Naive B cell (primary cell): ENCODE measurements at regions not wholly inside any gene's neighbourhood (a gene's known extent, or its start where the extent isn't known, plus 50 kb on each side); places are given as distances from the start of the nearest gene placed in this dataset.

Experiments used
- ATAC-seq, 2 donors: fragments of 150-1000 bp; cut with Tn5 transposase; 2 replicates each; pipeline ENCODE4 v1.10.0; 2021; ENCODE audit warnings: low read depth in 2 of 2, mild to moderate bottlenecking in 2 of 2, moderate library complexity in 2 of 2
- DNase-seq: peaks from one replicate; pipeline ENCODE4 v3.0.0; 2022
- H3K27ac Mint-ChIP-seq, 6 donors: one replicate each; pipeline ENCODE4 v1.8.0; 2020 to 2022; ENCODE audit warnings: mild to moderate bottlenecking in 6 of 6, mixed read lengths in 6 of 6, moderate library complexity in 5 of 6, inconsistent platforms in 2 of 6
- H3K27me3 Mint-ChIP-seq, 3 donors: one replicate each; pipeline ENCODE4 v1.8.0; 2021 to 2022; ENCODE audit warnings: mixed read lengths in 3 of 3, mild to moderate bottlenecking in 1 of 3
- H3K36me3 Mint-ChIP-seq, 2 donors: one replicate each; pipeline ENCODE4 v1.8.0; 2020 to 2022; ENCODE audit warnings: mixed read lengths in 2 of 2, inconsistent platforms in 1 of 2, mild to moderate bottlenecking in 1 of 2
- H3K4me1 Mint-ChIP-seq, 3 donors: one replicate each; pipeline ENCODE4 v1.8.0; 2020 to 2022; ENCODE audit warnings: mixed read lengths in 3 of 3, inconsistent platforms in 1 of 3, mild to moderate bottlenecking in 1 of 3, moderate library complexity in 1 of 3
- H3K4me3 Mint-ChIP-seq, 8 donors: one replicate each; pipeline ENCODE4 v1.8.0; 2020 to 2022; ENCODE audit warnings: mild to moderate bottlenecking in 8 of 8, mixed read lengths in 8 of 8, moderate library complexity in 8 of 8, inconsistent platforms in 2 of 8
- H3K9me3 Mint-ChIP-seq, 7 donors: one replicate each; pipeline ENCODE4 v1.8.0; 2020 to 2022; ENCODE audit warnings: mixed read lengths in 7 of 7, mild to moderate bottlenecking in 5 of 7, inconsistent platforms in 2 of 7, moderate library complexity in 1 of 7

DNA sequence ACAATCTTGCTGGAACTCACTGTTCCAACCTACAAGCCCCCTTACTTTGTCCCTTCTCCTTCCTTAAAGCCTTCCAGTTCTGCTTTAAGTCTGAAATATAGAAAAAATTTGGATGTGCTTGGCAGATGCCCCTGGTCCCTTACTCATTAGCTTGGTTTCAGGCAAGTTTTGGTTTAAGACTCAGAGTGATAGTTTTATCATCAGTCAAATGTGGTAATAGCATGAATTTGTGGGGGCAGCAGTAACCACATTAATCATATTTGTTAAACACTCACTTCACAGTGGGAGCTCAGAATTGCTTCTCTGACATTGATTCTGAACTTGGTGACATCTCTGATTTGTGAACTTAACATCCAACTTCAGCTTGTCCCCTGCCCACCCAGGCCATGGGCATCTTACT is 58.3 kb upstream of the ALDH1A3 start:
- peaks cover 0 to 8% of the 10 kb centered on the region in 2 donors for H3K36me3 Mint-ChIP-seq

DNA sequence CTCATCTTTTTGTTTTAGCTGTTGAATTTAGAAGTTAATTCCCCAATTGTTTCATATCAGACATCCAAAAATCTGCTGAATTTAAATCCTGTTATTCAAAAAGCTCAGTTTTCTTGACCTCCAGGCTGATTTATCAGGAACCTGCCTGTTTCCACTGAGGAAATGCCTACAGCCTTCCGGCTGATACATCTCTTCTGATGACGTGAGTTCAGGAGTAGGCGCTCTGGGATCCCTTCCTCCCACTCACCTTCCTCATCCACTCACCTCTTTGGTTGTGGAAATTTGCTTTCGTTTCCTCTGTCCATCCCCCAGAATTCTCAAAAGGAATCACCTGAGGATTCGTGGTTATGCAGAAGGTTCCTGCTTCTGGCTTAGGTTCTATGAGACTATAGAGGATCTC is 55.4 kb upstream of the ALDH1A3 start:
- peaks cover 0 to 15% of the 10 kb centered on the region in 2 donors for H3K36me3 Mint-ChIP-seq
- H3K27me3 Mint-ChIP-seq = peaks cover 17 to 41% (median 31%) of the 10 kb centered on the region in 3 donors

More for the DNA sequence above, 58.3 kb upstream of the ALDH1A3 start:
- no peak overlapping the region for H3K4me3 Mint-ChIP-seq
- H3K4me1 Mint-ChIP-seq = no peaks in the 10 kb centered on the region
- peaks cover 0 to 13% (median 9%) of the 10 kb centered on the region in 7 donors for H3K9me3 Mint-ChIP-seq
- ATAC-seq = no peak
- no peak for DNase-seq
- H3K27ac Mint-ChIP-seq = no peak overlapping the region
- H3K27me3 Mint-ChIP-seq = peaks cover 13 to 28% (median 26%) of the 10 kb centered on the region in 3 donors

GRCh38 chr15:100829457-100829856 is 50.2 kb upstream of the ALDH1A3 start:
- Mint-ChIP-seq H3K4me1 (no peaks in the 10 kb centered on the region), H3K27me3 (peaks cover 4 to 29% (median 12%) of the 10 kb centered on the region in 3 donors), H3K36me3 (peaks cover 0 to 7% of the 10 kb centered on the region in 2 donors), H3K4me3 (no peak overlapping the region), H3K9me3 (peaks cover 0 to 5% (median 3%) of the 10 kb centered on the region in 7 donors), H3K27ac (no peak overlapping the region)
- DNase-seq = no peak
- no peak for ATAC-seq

More for the DNA sequence above, 55.4 kb upstream of the ALDH1A3 start:
- no peak for DNase-seq
- no peak overlapping the region for H3K4me3 Mint-ChIP-seq
- no peak overlapping the region for H3K27ac Mint-ChIP-seq
- peaks cover 0 to 9% (median 6%) of the 10 kb centered on the region in 7 donors for H3K9me3 Mint-ChIP-seq
- ATAC-seq = no peak
- H3K4me1 Mint-ChIP-seq = no peaks in the 10 kb centered on the region
